Astrocyte (in vitro differentiated cells and primary cell): ENCODE measurements at regions not wholly inside any gene's neighbourhood (a gene's known extent, or its start where the extent isn't known, plus 50 kb on each side); places are given as distances from the start of the nearest gene placed in this dataset.

Experiments used
- DNase-seq: peaks from one replicate; pipeline ENCODE4 v3.0.0-alpha.2; 2010; ENCODE audit warnings: low read depth
- FAIRE-seq: peaks from 2 replicates; lab custom pipeline; 2011; peaks lifted over from hg19 to GRCh38; lab: Jason Lieb, UNC
- H2AFZ ChIP-seq: 2 replicates; pipeline ENCODE4 v1.6.0; 2012; ENCODE audit warnings: low read depth, low read length, inconsistent platforms
- H3K27ac ChIP-seq: 2 replicates; pipeline ENCODE4 v1.5.1; 2011; ENCODE audit warnings: low read depth, low read length, inconsistent platforms
- H3K27me3 ChIP-seq: 2 replicates; pipeline ENCODE4 v1.6.0; 2011; ENCODE audit warnings: low read length, inconsistent platforms; ENCODE audit not compliant: insufficient read depth
- H3K36me3 ChIP-seq: 2 replicates; pipeline ENCODE4 v1.5.1; 2011; ENCODE audit warnings: low read length, inconsistent platforms; ENCODE audit not compliant: insufficient read depth
- H3K4me1 ChIP-seq: 2 replicates; pipeline ENCODE4 v1.5.1; 2011; ENCODE audit warnings: low read length, inconsistent platforms; ENCODE audit not compliant: insufficient read depth
- H3K4me2 ChIP-seq: 2 replicates; pipeline ENCODE4 v1.6.0; 2012; ENCODE audit warnings: low read length, inconsistent platforms
- H3K4me3 ChIP-seq: 2 replicates; pipeline ENCODE4 v1.5.1; 2011; ENCODE audit warnings: low read depth, mild to moderate bottlenecking, low read length, inconsistent platforms; ENCODE audit not compliant: insufficient read depth
- H3K79me2 ChIP-seq: 2 replicates; pipeline ENCODE4 v1.6.0; 2012; ENCODE audit warnings: mild to moderate bottlenecking, low read length, inconsistent platforms; ENCODE audit not compliant: insufficient read depth
- H3K9ac ChIP-seq: 2 replicates; pipeline ENCODE4 v1.6.0; 2012; ENCODE audit warnings: mild to moderate bottlenecking, low read length, inconsistent platforms
- H3K9me3 ChIP-seq: 2 replicates; pipeline ENCODE4 v1.5.1; 2012; ENCODE audit warnings: low read depth, mild to moderate bottlenecking, low read length, inconsistent platforms; ENCODE audit not compliant: insufficient read depth
- H4K20me1 ChIP-seq: 2 replicates; pipeline ENCODE4 v1.6.0; 2012; ENCODE audit warnings: low read length, inconsistent platforms; ENCODE audit not compliant: insufficient read depth
- H3K27ac Mint-ChIP-seq: one replicate; pipeline ENCODE4 v1.8.0; 2021; ENCODE audit warnings: mild to moderate bottlenecking, mixed read lengths; ENCODE audit not compliant: unreplicated experiment
- H3K27me3 Mint-ChIP-seq: one replicate; pipeline ENCODE4 v1.8.0; 2021; ENCODE audit warnings: low read depth, mixed read lengths; ENCODE audit not compliant: unreplicated experiment
- H3K36me3 Mint-ChIP-seq: one replicate; pipeline ENCODE4 v1.8.0; 2021; ENCODE audit warnings: low read depth, mixed read lengths; ENCODE audit not compliant: unreplicated experiment
- H3K4me1 Mint-ChIP-seq: one replicate; pipeline ENCODE4 v1.8.0; 2021; ENCODE audit warnings: low read depth, mixed read lengths; ENCODE audit not compliant: unreplicated experiment
- H3K4me3 Mint-ChIP-seq: one replicate; pipeline ENCODE4 v1.8.0; 2021; ENCODE audit warnings: mild to moderate bottlenecking, moderate library complexity, mixed read lengths; ENCODE audit not compliant: unreplicated experiment
- H3K9me3 Mint-ChIP-seq: one replicate; pipeline ENCODE4 v1.8.0; 2021; ENCODE audit warnings: mild to moderate bottlenecking, mixed read lengths; ENCODE audit not compliant: unreplicated experiment
- EZH2 ChIP-seq: IDR thresholded peaks from 2 replicates; pipeline ENCODE4 v1.6.1; 2012; ENCODE audit warnings: mild to moderate bottlenecking, low read length, inconsistent platforms; ENCODE audit not compliant: insufficient read depth
- TF ChIP-seq, protein P1 (sequence below): IDR thresholded peaks from 2 replicates; pipeline ENCODE4 v1.5.1; 2011; ENCODE audit warnings: low read depth, mild to moderate bottlenecking, inconsistent platforms, low read length, moderate library complexity; ENCODE audit not compliant: insufficient read depth

GRCh38 chr12:114992443-114992842 lies 308.5 kb upstream of the TBX3 start:
- no peak for TF ChIP-seq EZH2
- TF ChIP-seq, protein P1, sequence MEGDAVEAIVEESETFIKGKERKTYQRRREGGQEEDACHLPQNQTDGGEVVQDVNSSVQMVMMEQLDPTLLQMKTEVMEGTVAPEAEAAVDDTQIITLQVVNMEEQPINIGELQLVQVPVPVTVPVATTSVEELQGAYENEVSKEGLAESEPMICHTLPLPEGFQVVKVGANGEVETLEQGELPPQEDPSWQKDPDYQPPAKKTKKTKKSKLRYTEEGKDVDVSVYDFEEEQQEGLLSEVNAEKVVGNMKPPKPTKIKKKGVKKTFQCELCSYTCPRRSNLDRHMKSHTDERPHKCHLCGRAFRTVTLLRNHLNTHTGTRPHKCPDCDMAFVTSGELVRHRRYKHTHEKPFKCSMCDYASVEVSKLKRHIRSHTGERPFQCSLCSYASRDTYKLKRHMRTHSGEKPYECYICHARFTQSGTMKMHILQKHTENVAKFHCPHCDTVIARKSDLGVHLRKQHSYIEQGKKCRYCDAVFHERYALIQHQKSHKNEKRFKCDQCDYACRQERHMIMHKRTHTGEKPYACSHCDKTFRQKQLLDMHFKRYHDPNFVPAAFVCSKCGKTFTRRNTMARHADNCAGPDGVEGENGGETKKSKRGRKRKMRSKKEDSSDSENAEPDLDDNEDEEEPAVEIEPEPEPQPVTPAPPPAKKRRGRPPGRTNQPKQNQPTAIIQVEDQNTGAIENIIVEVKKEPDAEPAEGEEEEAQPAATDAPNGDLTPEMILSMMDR: no peak
- no peak overlapping the region for H3K4me3 Mint-ChIP-seq
- Histone ChIP-seq H3K4me2 (no peak overlapping the region), H3K4me3 (no peak overlapping the region), H3K36me3 (no peaks in the 10 kb centered on the region), H3K9ac (no peak overlapping the region), H3K27ac (no peak overlapping the region), H3K79me2 (no peaks in the 10 kb centered on the region), H3K27me3 (no peaks in the 10 kb centered on the region), H4K20me1 (no peaks in the 10 kb centered on the region), H2AFZ (no peak overlapping the region), H3K4me1 (no peaks in the 10 kb centered on the region), H3K9me3 (peaks cover 9% of the 10 kb centered on the region)
- DNase-seq (no peak), FAIRE-seq (peak; percentile 5)
- H3K9me3 Mint-ChIP-seq: peaks cover 14% of the 10 kb centered on the region
- peaks cover 8% of the 10 kb centered on the region for H3K27me3 Mint-ChIP-seq
- no peak overlapping the region for H3K27ac Mint-ChIP-seq
- H3K4me1 Mint-ChIP-seq: peaks cover 4% of the 10 kb centered on the region
- H3K36me3 Mint-ChIP-seq: no peaks in the 10 kb centered on the region

- H3K27ac ChIP-seq: no peak overlapping the region
- no peak overlapping the region for H3K4me3 ChIP-seq
- no peaks in the 10 kb centered on the region for H3K4me1 ChIP-seq
- peaks cover 14% of the 10 kb centered on the region for H3K27me3 Mint-ChIP-seq
- no peaks in the 10 kb centered on the region for H3K27me3 ChIP-seq
- no peak overlapping the region for H3K4me2 ChIP-seq
- H3K4me3 Mint-ChIP-seq: no peak overlapping the region
- H3K9me3 Mint-ChIP-seq: peaks cover 1% of the 10 kb centered on the region
- FAIRE-seq: no peak
- H2AFZ ChIP-seq: no peak overlapping the region
- H4K20me1 ChIP-seq: no peaks in the 10 kb centered on the region
- H3K9ac ChIP-seq: no peak overlapping the region
- no peak overlapping the region for H3K27ac Mint-ChIP-seq
- DNase-seq: no peak
- TF ChIP-seq, protein P1: no peak
- TF ChIP-seq EZH2: no peak
- no peaks in the 10 kb centered on the region for H3K9me3 ChIP-seq
- H3K4me1 Mint-ChIP-seq: peaks cover 4% of the 10 kb centered on the region
- no peaks in the 10 kb centered on the region for H3K36me3 ChIP-seq
- no peaks in the 10 kb centered on the region for H3K36me3 Mint-ChIP-seq
- H3K79me2 ChIP-seq: no peaks in the 10 kb centered on the region
Measured at GRCh38 chr12:114990381-114990780, 306.4 kb upstream of the TBX3 start.

GRCh38 chr12:114986849-114987248 lies 302.9 kb upstream of the TBX3 start:
- no peak overlapping the region for H3K4me3 ChIP-seq

More at GRCh38 chr12:114986849-114987248, 302.9 kb upstream of the TBX3 start:
- Histone ChIP-seq H3K27ac (no peak overlapping the region), H3K9ac (no peak overlapping the region), H3K27me3 (no peaks in the 10 kb centered on the region), H3K36me3 (no peaks in the 10 kb centered on the region), H3K9me3 (no peaks in the 10 kb centered on the region), H3K4me2 (no peak overlapping the region), H3K4me1 (no peaks in the 10 kb centered on the region), H4K20me1 (no peaks in the 10 kb centered on the region), H3K79me2 (no peaks in the 10 kb centered on the region), H2AFZ (no peak overlapping the region)
- H3K4me1 Mint-ChIP-seq: no peaks in the 10 kb centered on the region
- DNase-seq (no peak), FAIRE-seq (no peak)
- H3K27ac Mint-ChIP-seq: no peak overlapping the region
- H3K9me3 Mint-ChIP-seq: peaks cover 1% of the 10 kb centered on the region
- H3K27me3 Mint-ChIP-seq: peaks cover 16% of the 10 kb centered on the region
- no peak overlapping the region for H3K4me3 Mint-ChIP-seq
- H3K36me3 Mint-ChIP-seq: no peaks in the 10 kb centered on the region
- TF ChIP-seq, protein P1: no peak
- no peak for TF ChIP-seq EZH2
